Adrenal gland (tissue), 5 donors: ENCODE measurements at regions not wholly inside any gene's neighbourhood (a gene's known extent, or its start where the extent isn't known, plus 50 kb on each side); places are given as distances from the start of the nearest gene placed in this dataset.

ENCODE experiments used
- POLR2A ChIP-seq, 2 donors: fragments of 450-650 bp; IDR thresholded peaks; one replicate each; pipeline ENCODE4 v1.6.1; 2017; ENCODE audit warnings: antibody characterized with exemption in 2 of 2, mild to moderate bottlenecking in 2 of 2, moderate library complexity in 1 of 2
- TF ChIP-seq, protein P1 (sequence below), 6 experiments: fragments of 450-650 bp in 4 of 6; fragments of 200-600 bp in 2 of 6; sonication (generic) in 1 of 6; IDR thresholded peaks; 1 replicate in 5 of 6; 2 replicates in 1 of 6; pipeline versions ENCODE4 v1.5.1 to v1.8.0; 2016 to 2021; ENCODE audit warnings: antibody characterized with exemption in 6 of 6, mild to moderate bottlenecking in 2 of 6, moderate library complexity in 1 of 6
- donor health status: DM: no; HTN: no; CAD: no.

DNA sequence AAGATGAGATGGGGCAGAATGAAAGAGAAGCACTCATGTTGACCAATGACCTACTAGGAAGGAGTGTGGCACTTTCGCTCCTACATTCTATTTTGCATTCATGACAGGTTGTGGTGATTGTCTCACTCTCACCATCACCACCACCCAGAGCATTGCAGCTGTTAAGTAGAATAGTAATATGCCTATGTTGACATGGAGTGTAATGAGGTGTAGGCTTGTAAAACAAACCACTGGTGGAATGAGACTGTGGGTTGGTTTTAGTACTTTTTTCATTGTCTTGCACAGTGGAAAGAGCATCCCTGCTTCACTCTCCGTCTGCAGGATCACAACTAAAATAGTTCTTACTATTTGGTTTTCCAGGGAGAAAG is 516.7 kb downstream of the NTRK2 start:
- TF ChIP-seq, protein P1, sequence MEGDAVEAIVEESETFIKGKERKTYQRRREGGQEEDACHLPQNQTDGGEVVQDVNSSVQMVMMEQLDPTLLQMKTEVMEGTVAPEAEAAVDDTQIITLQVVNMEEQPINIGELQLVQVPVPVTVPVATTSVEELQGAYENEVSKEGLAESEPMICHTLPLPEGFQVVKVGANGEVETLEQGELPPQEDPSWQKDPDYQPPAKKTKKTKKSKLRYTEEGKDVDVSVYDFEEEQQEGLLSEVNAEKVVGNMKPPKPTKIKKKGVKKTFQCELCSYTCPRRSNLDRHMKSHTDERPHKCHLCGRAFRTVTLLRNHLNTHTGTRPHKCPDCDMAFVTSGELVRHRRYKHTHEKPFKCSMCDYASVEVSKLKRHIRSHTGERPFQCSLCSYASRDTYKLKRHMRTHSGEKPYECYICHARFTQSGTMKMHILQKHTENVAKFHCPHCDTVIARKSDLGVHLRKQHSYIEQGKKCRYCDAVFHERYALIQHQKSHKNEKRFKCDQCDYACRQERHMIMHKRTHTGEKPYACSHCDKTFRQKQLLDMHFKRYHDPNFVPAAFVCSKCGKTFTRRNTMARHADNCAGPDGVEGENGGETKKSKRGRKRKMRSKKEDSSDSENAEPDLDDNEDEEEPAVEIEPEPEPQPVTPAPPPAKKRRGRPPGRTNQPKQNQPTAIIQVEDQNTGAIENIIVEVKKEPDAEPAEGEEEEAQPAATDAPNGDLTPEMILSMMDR (IDR thresholded peaks at IDR 0.05), result no peak
- no peak for TF ChIP-seq POLR2A (IDR thresholded peaks at IDR 0.05)
